ENCODE measurements at regions not wholly inside any gene's neighbourhood (a gene's known extent, or its start where the extent isn't known, plus 50 kb on each side); places are given as distances from the start of the nearest gene placed in this dataset.
"Not testable (repeated sequence)": the region's sequence is repeated elsewhere in the genome, so short reads cannot be mapped to it uniquely, and the experiment has no call there.

DNA sequence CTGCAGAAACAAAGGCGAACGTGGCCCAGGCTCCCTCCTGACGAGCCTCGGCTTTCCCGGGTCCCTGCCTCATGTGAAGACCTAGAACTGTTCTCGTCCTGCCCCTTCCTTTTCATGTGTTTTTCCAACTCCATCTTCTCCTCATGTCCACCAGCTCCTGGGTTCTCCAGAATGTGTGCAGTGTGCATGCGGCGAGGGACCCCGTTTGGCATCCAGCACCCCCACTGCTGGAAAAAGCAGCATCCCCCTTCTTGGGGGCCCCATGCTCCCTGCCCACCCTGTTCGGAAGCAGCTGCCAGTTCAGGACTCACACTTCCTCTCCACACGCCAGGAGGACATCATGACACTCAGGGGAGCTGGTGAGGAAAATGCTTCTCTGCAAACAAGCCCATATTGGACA, 313.5 kb downstream of the BRD1 start:
- Histone ChIP-seq H3K27me3 (replicated peaks; ENCODE audit: insufficient read depth) (no peaks in the 10 kb centered on the region), H3K9me3 (peaks cover 11% of the 10 kb centered on the region), H3K27ac (no peak overlapping the region), H3K4me3 (no peak overlapping the region), H3K4me1 (ENCODE audit: control insufficient read depth in 1 of 2, low read depth in 2 of 2) (no peaks in the 10 kb centered on the region), H3K36me3 (no peaks in the 10 kb centered on the region)
- no peak for ATAC-seq (ENCODE audit: insufficient number of reproducible peaks, low FRiP score, low read depth)
- no peak for TF ChIP-seq CTCF (IDR thresholded peaks at IDR 0.05)
- no peak for DNase-seq (ENCODE audit: low spot score)

GRCh38 chr22:49513358-49513851, 314.3 kb downstream of the BRD1 start:
- TF ChIP-seq CTCF (IDR thresholded peaks at IDR 0.05) = no peak
- no peak overlapping the region for H3K27ac ChIP-seq
- ATAC-seq (ENCODE audit: insufficient number of reproducible peaks, low FRiP score, low read depth) (no peak), DNase-seq (ENCODE audit: low spot score) (no peak)
- H3K4me3 ChIP-seq = no peak overlapping the region
- H3K9me3 ChIP-seq = peaks cover 11% of the 10 kb centered on the region
- H3K36me3 ChIP-seq = no peaks in the 10 kb centered on the region
- no peaks in the 10 kb centered on the region for H3K4me1 ChIP-seq (ENCODE audit: control insufficient read depth in 1 of 2, low read depth in 2 of 2)
- no peaks in the 10 kb centered on the region for H3K27me3 ChIP-seq (replicated peaks; ENCODE audit: insufficient read depth)

DNA sequence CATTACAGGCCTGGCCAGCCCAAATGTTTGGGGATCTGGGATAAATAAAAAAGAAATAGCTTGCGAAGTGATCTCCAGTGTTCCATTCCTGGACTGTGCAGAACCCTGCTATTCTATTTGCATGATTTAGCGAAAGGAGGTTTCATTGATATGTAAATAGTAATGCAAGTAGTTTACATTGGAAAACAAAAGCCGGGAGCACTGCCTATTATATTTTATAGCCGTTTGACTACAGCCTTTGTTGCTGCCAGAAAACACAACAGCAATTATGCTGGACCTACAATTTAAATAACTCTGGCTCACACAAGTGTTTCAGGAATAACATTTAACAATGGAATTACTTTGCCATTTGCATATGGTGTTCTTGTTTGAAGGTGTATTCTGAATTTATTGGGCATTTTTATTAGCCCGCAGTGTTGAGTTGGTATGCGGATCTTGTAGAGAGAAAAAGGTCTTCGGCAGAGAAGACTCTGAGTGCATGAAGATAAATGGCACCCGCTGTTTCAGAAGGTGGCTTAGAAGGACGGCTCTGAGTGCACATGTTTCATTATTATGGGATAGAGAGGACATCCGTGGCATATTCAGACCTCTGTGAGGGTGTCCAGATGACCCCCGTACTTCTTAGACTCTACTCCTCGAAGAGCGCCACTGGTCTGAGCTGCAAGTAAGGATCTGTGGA, 315.0 kb downstream of the BRD1 start:
- Histone ChIP-seq H3K27ac (no peak overlapping the region), H3K4me1 (ENCODE audit: control insufficient read depth in 1 of 2, low read depth in 2 of 2) (no peaks in the 10 kb centered on the region), H3K36me3 (no peaks in the 10 kb centered on the region), H3K27me3 (replicated peaks; ENCODE audit: insufficient read depth) (no peaks in the 10 kb centered on the region), H3K4me3 (no peak overlapping the region), H3K9me3 (peaks cover 11% of the 10 kb centered on the region)
- no peak for DNase-seq (ENCODE audit: low spot score)
- ATAC-seq (ENCODE audit: insufficient number of reproducible peaks, low FRiP score, low read depth) = no peak
- no peak for TF ChIP-seq CTCF (IDR thresholded peaks at IDR 0.05)

DNA sequence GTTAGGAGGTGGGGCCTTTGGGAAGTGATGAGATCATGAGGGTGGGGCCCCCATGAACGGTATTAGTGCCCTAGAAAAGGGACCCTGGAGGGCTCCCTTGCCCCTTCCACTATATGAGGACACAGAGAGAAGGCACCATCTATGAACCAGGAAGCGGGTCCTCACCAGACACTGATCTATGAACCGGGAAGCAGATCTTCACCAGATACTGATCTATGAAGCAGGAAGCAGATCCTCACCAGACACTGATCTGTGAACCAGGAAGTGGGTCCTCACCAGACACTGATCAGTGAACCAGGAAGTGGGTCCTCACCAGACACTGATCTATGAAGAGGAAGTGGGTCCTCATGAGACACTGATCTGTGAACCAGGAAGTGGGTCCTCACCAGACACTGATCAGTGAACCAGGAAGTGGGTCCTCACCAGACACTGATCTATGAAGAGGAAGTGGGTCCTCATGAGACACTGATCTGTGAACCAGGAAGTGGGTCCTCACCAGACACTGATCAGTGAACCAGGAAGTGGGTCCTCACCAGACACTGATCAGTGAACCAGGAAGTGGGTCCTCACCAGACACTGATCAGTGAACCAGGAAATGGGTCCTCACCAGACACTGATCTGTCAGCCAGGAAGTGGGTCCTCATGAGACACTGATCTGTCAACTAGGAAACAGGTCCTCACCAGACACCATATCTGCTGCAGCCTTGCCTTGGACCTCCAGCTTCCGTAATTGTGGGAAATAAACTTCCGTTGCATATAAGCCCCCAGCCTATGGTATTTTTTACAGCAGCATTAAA, 316.1 kb downstream of the BRD1 start:
- H3K27ac ChIP-seq; DNase-seq (ENCODE audit: low spot score); H3K27me3 ChIP-seq (replicated peaks; ENCODE audit: insufficient read depth); H3K4me1 ChIP-seq (ENCODE audit: control insufficient read depth in 1 of 2, low read depth in 2 of 2); H3K4me3 ChIP-seq; H3K36me3 ChIP-seq; ATAC-seq (ENCODE audit: insufficient number of reproducible peaks, low FRiP score, low read depth): not testable (repeated sequence)
- H3K9me3 ChIP-seq = peaks cover 11% of the 10 kb centered on the region

DNA sequence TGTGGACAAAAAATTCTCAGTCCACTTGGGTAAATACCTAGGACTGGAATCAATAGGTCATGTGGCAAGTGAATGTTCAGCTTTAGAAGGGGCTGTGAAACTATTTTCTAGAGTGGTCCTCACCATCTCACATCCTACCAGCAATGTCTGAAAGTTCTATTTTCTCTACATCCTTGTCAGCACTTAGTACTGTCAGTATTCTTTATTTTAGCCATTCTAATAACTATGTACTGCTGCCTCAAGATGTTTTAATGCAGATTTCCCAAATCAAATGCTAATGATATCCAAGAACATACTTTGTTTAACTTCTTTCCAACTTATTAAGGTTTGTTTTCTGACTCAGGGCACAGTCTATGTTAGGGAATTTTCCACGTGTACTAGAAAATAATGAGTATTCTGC, 317.0 kb downstream of the BRD1 start:
- no peak for ATAC-seq (ENCODE audit: insufficient number of reproducible peaks, low FRiP score, low read depth)
- no peak for DNase-seq (ENCODE audit: low spot score)
- no peak overlapping the region for H3K4me3 ChIP-seq
- no peaks in the 10 kb centered on the region for H3K4me1 ChIP-seq (ENCODE audit: control insufficient read depth in 1 of 2, low read depth in 2 of 2)
- peaks cover 11% of the 10 kb centered on the region for H3K9me3 ChIP-seq
- no peak overlapping the region for H3K27ac ChIP-seq
- no peaks in the 10 kb centered on the region for H3K36me3 ChIP-seq
- H3K27me3 ChIP-seq (replicated peaks; ENCODE audit: insufficient read depth) = no peaks in the 10 kb centered on the region
- TF ChIP-seq CTCF (IDR thresholded peaks at IDR 0.05) = no peak
